Putamen (tissue), 1 donor: ENCODE measurements at regions not wholly inside any gene's neighbourhood (a gene's known extent, or its start where the extent isn't known, plus 50 kb on each side); places are given as distances from the start of the nearest gene placed in this dataset.
"Not testable (repeated sequence)": the region's sequence is repeated elsewhere in the genome, so short reads cannot be mapped to it uniquely, and the experiment has no call there.

ENCODE experiments used
- DNase-seq: peaks from one replicate; pipeline ENCODE4 v3.0.0-alpha.2; 2016; ENCODE audit warnings: low spot score

DNA sequence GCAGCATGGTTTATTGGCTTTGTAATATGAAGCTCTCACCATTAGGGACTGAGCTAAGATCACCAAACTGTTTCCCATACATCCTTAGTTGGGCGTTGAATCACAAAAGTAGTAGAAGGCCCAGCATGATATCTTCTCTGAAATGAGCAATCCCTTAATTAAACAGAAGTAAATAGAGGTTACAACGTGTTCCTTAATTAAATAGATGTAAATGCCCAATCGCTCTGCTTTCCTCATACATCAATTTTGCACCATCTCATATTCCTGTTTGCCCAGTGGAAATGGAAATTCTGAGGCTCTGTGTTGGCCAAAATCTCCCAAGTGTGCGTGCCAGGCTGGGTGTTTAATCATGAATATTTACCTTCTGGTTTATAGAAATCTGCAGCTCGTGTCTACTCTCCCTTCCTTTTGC is 107.4 kb upstream of the FOXB1 start:
- no peak for DNase-seq

GRCh38 chr15:59894835-59895234 is 109.3 kb upstream of the FOXB1 start:
- no peak for DNase-seq

- DNase-seq, result no peak
Observed at GRCh38 chr15:59892985-59893384, 111.1 kb upstream of the FOXB1 start.

GRCh38 chr15:59887870-59888269 is 116.2 kb upstream of the FOXB1 start:
- DNase-seq, result not testable (repeated sequence)

- DNase-seq, result no peak
Observed at GRCh38 chr15:59887211-59887610, 116.9 kb upstream of the FOXB1 start.

GRCh38 chr15:59886441-59886840 is 117.7 kb upstream of the FOXB1 start:
- no peak for DNase-seq

- no peak for DNase-seq
Observed at GRCh38 chr15:59885832-59886231, 118.3 kb upstream of the FOXB1 start.

DNA sequence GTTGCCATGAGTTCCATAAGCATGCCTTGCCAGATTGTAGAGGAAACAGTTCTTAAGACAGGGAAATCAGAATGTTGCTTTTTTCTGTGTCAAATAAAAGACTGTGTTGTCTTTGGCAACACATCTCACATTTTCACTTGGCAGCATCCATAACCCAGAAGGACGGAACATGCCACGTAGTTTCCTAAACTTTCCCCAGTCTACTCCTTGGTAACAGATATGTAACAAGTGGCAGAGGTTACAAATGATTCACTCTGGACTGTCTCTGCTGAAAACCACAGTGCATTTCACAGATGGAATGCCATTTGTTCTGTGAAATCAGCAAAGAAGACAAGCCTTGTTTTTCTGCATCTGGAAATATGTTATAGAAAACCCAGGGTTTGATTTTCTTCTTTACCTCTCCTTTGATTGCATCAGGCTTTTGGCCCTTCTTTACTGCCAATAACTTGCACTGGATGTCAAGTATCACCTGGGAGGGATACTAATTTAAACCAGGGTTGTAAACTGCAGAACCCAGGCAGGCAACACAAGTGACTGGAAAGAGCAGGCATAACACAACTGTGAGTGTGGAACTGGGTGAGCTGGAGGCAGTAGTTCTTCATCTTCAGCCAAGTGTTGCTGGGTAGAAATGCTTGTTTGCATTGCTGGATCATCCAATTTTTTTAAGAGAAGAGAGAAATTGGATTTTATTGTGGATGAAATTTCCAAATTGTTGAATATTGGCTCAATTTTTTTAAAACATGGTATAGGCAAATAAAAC is 124.4 kb upstream of the FOXB1 start:
- no peak for DNase-seq

- DNase-seq, result no peak
Observed at GRCh38 chr15:59876140-59876539, 128.0 kb upstream of the FOXB1 start.

DNA sequence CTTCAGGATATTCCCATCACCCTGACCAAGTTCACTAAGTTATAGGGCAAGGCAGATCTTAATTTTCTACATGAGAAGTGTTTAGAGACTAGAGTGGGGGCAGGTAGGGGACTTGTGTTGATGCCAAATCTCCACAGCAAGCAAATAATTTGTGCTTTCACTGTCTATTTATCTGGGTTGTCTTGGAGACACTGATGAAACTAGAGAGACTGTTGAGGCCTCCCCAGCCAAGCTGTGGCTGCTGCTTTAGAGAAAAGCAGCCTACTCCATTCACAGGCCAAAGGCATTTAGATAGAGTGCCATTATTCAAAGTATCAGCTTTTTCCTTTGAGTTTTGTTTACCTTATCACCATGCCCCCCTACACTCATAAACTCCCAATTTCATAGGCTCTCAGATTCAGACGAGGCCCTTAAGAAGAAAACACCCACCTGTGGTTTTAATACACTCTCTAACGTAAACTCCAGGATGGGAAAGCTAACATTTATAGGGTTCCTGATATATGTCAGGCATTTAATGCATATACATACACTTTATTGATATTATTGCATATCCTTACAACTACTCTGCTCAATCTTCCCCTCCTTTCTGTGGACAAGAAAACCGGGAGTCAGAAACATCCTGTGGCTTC is 130.4 kb upstream of the FOXB1 start:
- DNase-seq, result no peak

DNA sequence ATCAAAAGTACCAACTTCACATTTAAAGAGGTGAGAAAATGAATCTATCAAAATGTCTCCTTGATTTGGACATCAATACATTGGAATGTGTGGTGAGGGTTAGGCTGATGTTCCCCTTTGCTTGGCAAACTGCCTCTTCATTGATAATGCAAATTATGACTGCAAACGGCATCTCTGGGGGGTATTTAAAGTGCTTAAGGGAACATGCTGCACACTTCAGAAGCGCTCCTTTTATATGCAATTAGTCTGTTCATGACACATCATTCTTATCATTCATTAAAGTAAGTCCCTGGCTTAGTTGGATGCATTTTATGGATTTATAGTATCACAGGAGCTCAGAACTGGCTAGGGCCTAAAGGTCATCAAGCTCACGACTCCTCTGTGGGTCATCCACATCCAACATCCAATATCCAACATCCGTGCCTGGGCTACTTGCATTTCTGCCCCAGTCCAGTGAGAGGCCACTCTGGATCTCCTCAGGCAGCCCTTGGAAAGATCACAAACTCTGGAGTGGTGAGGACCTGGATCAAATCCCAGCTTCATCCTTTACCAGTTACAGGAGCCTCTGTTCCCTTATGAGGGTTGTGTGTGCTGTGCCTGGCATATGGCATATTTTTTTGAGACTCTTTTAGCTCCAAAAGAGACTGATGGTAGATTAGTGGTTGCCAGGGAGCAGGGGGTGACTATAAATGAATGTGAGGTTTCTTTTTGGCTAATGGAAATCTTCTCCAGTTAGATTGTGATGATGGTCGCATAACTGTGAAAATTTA is 136.8 kb upstream of the FOXB1 start:
- no peak for DNase-seq

DNA sequence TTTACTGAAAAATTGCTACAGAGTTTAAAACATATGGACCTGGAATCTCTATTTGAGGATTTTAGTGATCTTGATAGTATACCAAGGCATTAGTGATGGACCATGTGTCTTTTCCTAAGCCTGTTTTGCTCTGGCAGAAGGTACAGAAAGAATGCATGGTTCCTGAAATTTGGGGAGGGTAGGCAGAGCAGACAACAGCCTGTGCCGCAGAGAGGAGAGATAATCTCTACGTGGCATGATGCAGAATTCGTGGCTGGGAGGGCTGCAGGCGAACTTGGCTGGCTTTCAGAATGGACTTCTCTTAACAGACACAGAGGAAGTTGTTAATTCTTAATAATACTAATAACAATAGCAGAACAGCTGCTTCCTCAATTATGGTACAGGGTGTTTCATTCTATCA is 137.5 kb upstream of the FOXB1 start:
- no peak for DNase-seq

- no peak for DNase-seq
Observed at GRCh38 chr15:59862191-59863155, 141.6 kb upstream of the FOXB1 start.

- DNase-seq, result no peak
Observed at GRCh38 chr15:59847968-59848367, 156.1 kb upstream of the FOXB1 start.

DNA sequence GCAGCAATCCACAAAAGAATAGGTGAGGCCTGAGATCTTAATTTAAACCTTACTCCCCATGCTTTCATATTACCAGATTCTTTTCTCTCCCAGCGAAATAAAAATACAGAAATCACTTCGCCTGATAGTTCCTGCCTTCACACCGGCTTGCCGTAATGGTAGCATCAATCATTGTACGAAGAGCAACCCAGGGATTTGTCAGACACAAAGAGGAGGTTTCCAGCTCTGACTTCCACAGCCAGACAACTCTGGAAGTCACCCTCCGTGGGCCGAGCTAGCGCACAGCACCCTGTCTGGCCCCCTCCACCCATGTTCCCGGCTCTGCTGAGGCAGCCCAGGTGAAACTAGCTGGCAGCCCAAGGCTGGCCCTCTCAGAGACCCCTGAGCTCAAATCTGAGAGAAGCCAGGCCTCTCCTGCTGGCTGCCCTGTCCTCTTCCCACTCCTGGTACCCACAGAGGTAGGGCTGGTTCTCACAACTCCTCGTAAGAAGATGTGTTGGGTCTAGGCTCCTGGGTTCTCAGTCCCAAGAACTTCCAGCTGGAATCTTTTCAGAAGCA is 156.9 kb upstream of the BNIP2 start:
- no peak for DNase-seq

DNA sequence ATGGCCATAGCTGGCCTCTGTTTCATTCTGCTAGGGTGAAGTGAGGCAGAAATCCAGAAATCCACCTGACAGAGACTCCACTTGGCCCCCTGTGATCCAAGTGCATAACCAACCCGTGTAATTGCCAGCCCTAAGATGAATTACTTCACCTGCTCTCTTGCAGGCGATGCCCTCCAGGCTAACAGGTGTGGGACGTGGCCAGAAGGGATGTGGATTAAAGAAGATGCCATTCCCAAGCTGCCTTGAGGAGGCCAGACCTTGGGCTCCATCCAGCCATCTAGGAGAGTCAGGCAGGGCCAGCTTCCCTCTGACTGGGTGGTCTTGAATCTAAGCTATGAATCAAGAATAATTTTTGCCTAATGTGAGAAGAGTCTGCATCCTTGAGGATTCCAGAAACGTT is 154.5 kb upstream of the BNIP2 start:
- no peak for DNase-seq

GRCh38 chr15:59841036-59841435 is 151.9 kb upstream of the BNIP2 start:
- no peak for DNase-seq

- no peak for DNase-seq
Observed at GRCh38 chr15:59839906-59840305, 150.8 kb upstream of the BNIP2 start.

DNA sequence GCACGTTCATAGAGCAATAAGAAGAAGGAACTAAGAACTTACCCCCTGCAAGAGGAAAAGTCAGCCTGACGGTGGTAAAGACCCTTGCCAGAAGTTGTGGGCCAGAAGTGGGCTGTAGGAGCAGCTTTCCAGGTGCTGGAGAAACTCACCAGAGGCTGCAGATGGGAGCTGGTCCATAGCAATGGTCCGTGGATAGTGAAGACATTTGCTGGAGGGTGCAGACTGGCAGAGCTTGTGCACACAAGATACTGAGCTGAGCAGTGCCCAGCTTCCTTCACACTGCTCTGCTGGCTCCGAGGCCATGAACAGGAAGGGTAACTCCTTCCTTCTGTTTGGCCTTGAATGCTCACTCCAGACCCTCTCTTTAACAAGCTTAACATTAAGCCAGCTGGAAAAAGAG is 149.8 kb upstream of the BNIP2 start:
- no peak for DNase-seq

DNA sequence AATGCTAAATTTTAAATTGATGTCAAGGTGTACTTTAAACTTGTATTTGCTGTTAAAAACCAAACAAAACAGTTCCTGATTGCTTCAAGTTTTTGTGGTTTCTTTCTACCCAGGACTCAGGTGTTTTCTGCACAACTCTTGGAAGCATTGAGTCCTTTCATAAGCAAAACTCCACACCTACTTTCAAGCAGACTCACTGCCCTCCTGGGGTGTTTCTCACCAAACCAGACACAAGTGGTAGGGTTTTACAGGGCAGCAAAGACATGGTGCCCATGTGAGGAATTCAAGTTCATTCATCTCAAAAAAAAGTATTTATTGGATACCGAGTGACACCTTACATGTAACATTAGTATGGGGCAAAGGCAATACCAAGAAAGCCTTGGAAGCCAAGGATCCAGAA is 146.7 kb upstream of the BNIP2 start:
- DNase-seq, result no peak

- no peak for DNase-seq
Observed at GRCh38 chr15:59834528-59834927, 145.4 kb upstream of the BNIP2 start.

GRCh38 chr15:59833366-59833765 is 144.2 kb upstream of the BNIP2 start:
- DNase-seq, result no peak
